HepG2 (cell line): ENCODE measurements at regions not wholly inside any gene's neighbourhood (a gene's known extent, or its start where the extent isn't known, plus 50 kb on each side); places are given as distances from the start of the nearest gene placed in this dataset.

Experiments used
- ATAC-seq: fragments of 200-7000 bp; cut with Tn5 transposase; 3 replicates; pipeline ENCODE4 v1.9.1; 2020; ENCODE audit warnings: mild to moderate bottlenecking, moderate library complexity
- BruUV-seq: library from RNA; stranded (reverse); fragments of 400-500 nt; replicated peaks from 2 replicates; lab custom pipeline; 2021; lab: Mats Ljungman, UMichigan
- CTCF ChIA-PET: fragments of 300-600 bp; formaldehyde crosslinking; extraction: SDS; loops from one replicate; lab custom pipeline; 2021; ENCODE audit warnings: low total read pairs, inconsistent platforms, low intra/inter-chr PET ratio; lab: Yijun Ruan, JAX
- POLR2A ChIA-PET: fragments of 350-600 bp; sonication (Branson Sonifier 250); formaldehyde crosslinking; loops from one replicate; lab custom pipeline; 2020; ENCODE audit warnings: antibody characterized with exemption, inconsistent platforms; lab: Yijun Ruan, JAX
- DNase-seq: peaks from one replicate; pipeline ENCODE4 v3.0.0-alpha.2; 2015; ENCODE audit warnings: low spot score
- FAIRE-seq: peaks from 3 replicates; lab custom pipeline; 2011; peaks lifted over from hg19 to GRCh38; lab: Jason Lieb, UNC
- H2AFZ ChIP-seq: one replicate; pipeline ENCODE4 v1.6.1; 2011; ENCODE audit warnings: low read length, inconsistent platforms
- H3K27ac ChIP-seq: fragments of 300-600 bp; 3 replicates; pipeline ENCODE4 v1.8.0; 2011; ENCODE audit warnings: mixed run types, mild to moderate bottlenecking, mixed read lengths, low read length, inconsistent platforms; ENCODE audit not compliant: insufficient read depth; ENCODE audit errors: extremely low read length
- H3K27me3 ChIP-seq, 2 experiments: fragments of 200-600 bp in 1 of 2; 2 replicates in 1 of 2; 3 replicates in 1 of 2; pipeline versions ENCODE4 v1.6.0 to v1.8.0; 2011; ENCODE audit warnings: low read length in 2 of 2, mild to moderate bottlenecking in 2 of 2, moderate library complexity in 2 of 2, inconsistent platforms in 1 of 2; ENCODE audit not compliant: insufficient read depth in 2 of 2, control insufficient read depth in 1 of 2
- H3K36me3 ChIP-seq, 2 experiments: fragments of 200-600 bp in 1 of 2; replicated peaks in 1 of 2; 2 replicates in 1 of 2; 3 replicates in 1 of 2; pipeline versions ENCODE4 v1.5.1 to v1.8.0; 2011; ENCODE audit warnings: low read length in 2 of 2, inconsistent platforms in 1 of 2; ENCODE audit not compliant: insufficient read depth in 2 of 2, control insufficient read depth in 1 of 2
- H3K4me1 ChIP-seq: 2 replicates; pipeline ENCODE4 v1.5.1; 2012; ENCODE audit warnings: low read length, inconsistent platforms; ENCODE audit not compliant: insufficient read depth
- H3K4me2 ChIP-seq: 2 replicates; pipeline ENCODE4 v1.6.0; 2011; ENCODE audit warnings: low read depth, low read length, inconsistent platforms
- H3K4me3 ChIP-seq, 3 experiments: fragments of 200-600 bp in 1 of 3; sonication (generic), shearing (Covaris generic) in 1 of 3; replicated peaks in 1 of 3; 2 replicates each; pipeline ENCODE4 v1.5.1; 2011 to 2016; ENCODE audit warnings: low read length in 3 of 3, inconsistent platforms in 2 of 3, low read depth in 2 of 3, mild to moderate bottlenecking in 2 of 3, control low read depth in 1 of 3, mixed read lengths in 1 of 3; ENCODE audit not compliant: insufficient read depth in 1 of 3
- H3K79me2 ChIP-seq: one replicate; pipeline ENCODE4 v1.6.1; 2011; ENCODE audit warnings: low read length, inconsistent platforms; ENCODE audit not compliant: insufficient read depth
- H3K9ac ChIP-seq: 2 replicates; pipeline ENCODE4 v1.6.0; 2011; ENCODE audit warnings: mild to moderate bottlenecking, low read depth, low read length, inconsistent platforms; ENCODE audit not compliant: insufficient read depth
- H3K9me3 ChIP-seq: 2 replicates; pipeline ENCODE4 v1.5.1; 2012; ENCODE audit warnings: mild to moderate bottlenecking, low read length
- H4K20me1 ChIP-seq: 2 replicates; pipeline ENCODE4 v1.6.0; 2011; ENCODE audit warnings: inconsistent platforms, mild to moderate bottlenecking, low read length, moderate library complexity; ENCODE audit not compliant: insufficient read depth
- ATAD3A ChIP-seq: sonication (generic); formaldehyde crosslinking; IDR thresholded peaks from 2 replicates; pipeline ENCODE4 v1.4.0; 2020; ENCODE audit warnings: missing genetic modification reagents
- CHCHD3 ChIP-seq: sonication (generic); formaldehyde crosslinking; IDR thresholded peaks from 2 replicates; pipeline ENCODE4 v1.8.0; 2022; ENCODE audit warnings: mild to moderate bottlenecking, missing genetic modification reagents, moderate library complexity
- FLYWCH1 ChIP-seq: sonication (generic); formaldehyde crosslinking; IDR thresholded peaks from 2 replicates; pipeline ENCODE4 v1.8.1; 2023; ENCODE audit warnings: mild to moderate bottlenecking, missing genetic modification reagents
- KDM5A ChIP-seq: fragments of 200-600 bp; sonication (generic); IDR thresholded peaks from 2 replicates; pipeline ENCODE4 v1.7.0; 2018; ENCODE audit warnings: antibody characterized with exemption, mild to moderate bottlenecking, low read length, borderline replicate concordance
- NRL ChIP-seq: sonication (generic); formaldehyde crosslinking; IDR thresholded peaks from 2 replicates; pipeline ENCODE4 v1.5.0; 2020; ENCODE audit warnings: missing genetic modification reagents, mild to moderate bottlenecking, moderate library complexity, borderline replicate concordance
- PITX1 ChIP-seq: sonication (generic); formaldehyde crosslinking; IDR thresholded peaks from 2 replicates; pipeline ENCODE4 v1.5.1; 2020; ENCODE audit warnings: mild to moderate bottlenecking, missing genetic modification reagents
- RBM22 ChIP-seq: fragments of 200-400 bp; formaldehyde crosslinking; optimal IDR thresholded peaks from 2 replicates; pipeline ENCODE3; 2017; ENCODE audit warnings: mild to moderate bottlenecking, low read length, moderate library complexity
- SIX4 ChIP-seq: sonication (generic); formaldehyde crosslinking; IDR thresholded peaks from 2 replicates; pipeline ENCODE4 v1.4.0; 2020; ENCODE audit warnings: missing genetic modification reagents
- SMAD1 ChIP-seq: sonication (generic); formaldehyde crosslinking; IDR thresholded peaks from 2 replicates; pipeline ENCODE4 v1.4.0; 2020; ENCODE audit warnings: missing genetic modification reagents, low read depth, mild to moderate bottlenecking, borderline replicate concordance
- SRSF4 ChIP-seq: fragments of 200-400 bp; formaldehyde crosslinking; IDR thresholded peaks from one replicate; pipeline ENCODE4 v1.6.1; 2018; ENCODE audit warnings: mild to moderate bottlenecking, low read depth, low read length, moderate library complexity; ENCODE audit not compliant: poor library complexity, severe bottlenecking
- STAT6 ChIP-seq: sonication (generic); formaldehyde crosslinking; IDR thresholded peaks from 2 replicates; pipeline ENCODE4 v1.4.0; 2020; ENCODE audit warnings: missing genetic modification reagents, mild to moderate bottlenecking, borderline replicate concordance
- ZFP36L2 ChIP-seq: sonication (generic); formaldehyde crosslinking; IDR thresholded peaks from 2 replicates; pipeline ENCODE4 v1.4.0; 2020; ENCODE audit warnings: missing genetic modification reagents
- ZFP37 ChIP-seq: sonication (generic); formaldehyde crosslinking; IDR thresholded peaks from 2 replicates; pipeline ENCODE4 v1.4.0; 2020; ENCODE audit warnings: missing genetic modification reagents, borderline replicate concordance
- ZNF230 ChIP-seq: sonication (generic); formaldehyde crosslinking; IDR thresholded peaks from 2 replicates; pipeline ENCODE4 v1.4.0; 2020; ENCODE audit warnings: mild to moderate bottlenecking, missing genetic modification reagents
- ZNF510 ChIP-seq: sonication (generic); formaldehyde crosslinking; IDR thresholded peaks from 2 replicates; pipeline ENCODE4 v1.4.0; 2020; ENCODE audit warnings: low read depth, mild to moderate bottlenecking, missing genetic modification reagents
- ZNF572 ChIP-seq: sonication (generic); formaldehyde crosslinking; IDR thresholded peaks from 2 replicates; pipeline ENCODE4 v1.5.1; 2020; ENCODE audit warnings: mild to moderate bottlenecking, missing genetic modification reagents
- ZNF720 ChIP-seq: sonication (generic); formaldehyde crosslinking; IDR thresholded peaks from 2 replicates; pipeline ENCODE4 v1.4.0; 2020; ENCODE audit warnings: missing genetic modification reagents
- ZNF773 ChIP-seq: sonication (generic); formaldehyde crosslinking; IDR thresholded peaks from 2 replicates; pipeline ENCODE4 v1.4.0; 2020; ENCODE audit warnings: missing genetic modification reagents, borderline replicate concordance
- ZSCAN22 ChIP-seq: sonication (generic); formaldehyde crosslinking; IDR thresholded peaks from 2 replicates; pipeline ENCODE4 v1.4.0; 2020; ENCODE audit warnings: mild to moderate bottlenecking, missing genetic modification reagents
- in situ Hi-C: cut with HindIII; loops from 2 replicates; pipeline ENCODE4 v1.10.0; 2017; ENCODE audit warnings: low pct_unique_long_range_greater_than_20kb; ENCODE audit not compliant: extremely low pct_ligation_motif_present
- intact Hi-C: fragments of 100-400 bp; cut with micrococcal nuclease; formaldehyde crosslinking; loops from one replicate; pipeline ENCODE4 v1.10.0; 2022; ENCODE audit not compliant: unreplicated experiment

GRCh38 chr2:151098841-151099240 is 162.8 kb downstream of the RBM43 start:
- no peak overlapping the region for H3K4me2 ChIP-seq
- no peak overlapping the region for H3K27ac ChIP-seq
- H3K4me1 ChIP-seq = no peaks in the 10 kb centered on the region
- no TSS peak for BruUV-seq
- no peak for ATAC-seq
- H3K79me2 ChIP-seq = no peaks in the 10 kb centered on the region
- H2AFZ ChIP-seq = no peak overlapping the region
- peaks cover 0 to 3% of the 10 kb centered on the region in 2 experiments; a peak in 1 of 5 replicates for H3K27me3 ChIP-seq
- no peak overlapping the region for H3K9ac ChIP-seq
- intact Hi-C loops = no loop called here
- H4K20me1 ChIP-seq = no peaks in the 10 kb centered on the region
- ChIA-PET CTCF (no interaction called here), POLR2A (no interaction called here)
- DNase-seq = no peak
- TF ChIP-seq CHCHD3 (CRISPR knock-in tag) (no peak), ZFP37 (CRISPR knock-in tag) (no peak), ZNF773 (no peak), ZFP36L2 (CRISPR knock-in tag) (no peak), ZNF510 (CRISPR knock-in tag) (no peak), FLYWCH1 (CRISPR knock-in tag) (no peak), SMAD1 (CRISPR knock-in tag) (no peak), SIX4 (CRISPR knock-in tag) (no peak), ATAD3A (CRISPR knock-in tag) (no peak), ZNF720 (CRISPR knock-in tag) (no peak), PITX1 (CRISPR knock-in tag) (no peak), ZNF230 (no peak), ZSCAN22 (CRISPR knock-in tag) (no peak), RBM22 (no peak), KDM5A (no peak), STAT6 (CRISPR knock-in tag) (no peak), SRSF4 (no peak), ZNF572 (no peak), NRL (no peak)
- TF ChIP-seq, all 625 proteins: peak for 0
- Histone ChIP-seq H3K36me3 (no peaks in the 10 kb centered on the region), H3K4me3 (no peak overlapping the region), H3K9me3 (no peaks in the 10 kb centered on the region)
- no peak for FAIRE-seq
- in situ Hi-C loops = no loop called here
